ENCODE measurements at regions not wholly inside any gene's neighbourhood (a gene's known extent, or its start where the extent isn't known, plus 50 kb on each side); places are given as distances from the start of the nearest gene placed in this dataset.

GRCh38 chr20:11137688-11138087 is 463.9 kb upstream of the JAG1 start:
- H2BK15ac ChIP-seq (ENCODE audit: low read length), result no peak overlapping the region
- H3K23ac ChIP-seq (ENCODE audit: insufficient read length), result no peak overlapping the region
- no peak overlapping the region for H3K27ac ChIP-seq (ENCODE audit: low read depth, low read length)
- no peak overlapping the region for H2BK12ac ChIP-seq (ENCODE audit: low read depth, low read length)
- H4K5ac ChIP-seq (ENCODE audit: insufficient read length, low read depth, low read length), result no peak overlapping the region
- H3K36me3 ChIP-seq (ENCODE audit: control insufficient read depth in 2 of 4, insufficient read depth in 4 of 4, low read length in 3 of 4), result no peaks in the 10 kb centered on the region
- ChIA-PET CTCF (ENCODE audit: partially characterized antibody) (interaction anchor here (0.7 kb wide), 1 partner anchor 109 kb away, joined by 3 read pairs; no protein-coding TSS in a partner anchor), POLR2A (ENCODE audit: partially characterized antibody) (no interaction called here)
- no peak overlapping the region for H2AK5ac ChIP-seq (ENCODE audit: low read depth, low read length)
- no peak overlapping the region for H3K56ac ChIP-seq (replicated peaks; ENCODE audit: insufficient read length, low read depth, low read length)
- H3K4me3 ChIP-seq (ENCODE audit: extremely low read depth in 1 of 4, insufficient read depth in 2 of 4, low read depth in 3 of 4, low read length in 4 of 4), result no peak overlapping the region
- no peak overlapping the region for H2AFZ ChIP-seq (ENCODE audit: low read length)
- H4K8ac ChIP-seq (ENCODE audit: extremely low read depth, insufficient read depth, low read length), result no peak overlapping the region
- no peaks in the 10 kb centered on the region for H3K9me3 ChIP-seq (ENCODE audit: insufficient read depth in 2 of 2, low read depth in 1 of 2, low read length in 1 of 2)
- no peak for DNase-seq (ENCODE audit: low read depth in 1 of 2, low spot score in 2 of 2)
- no peak overlapping the region for H3K4ac ChIP-seq (replicated peaks; ENCODE audit: insufficient read length, low read depth, low read length)
- H3K14ac ChIP-seq (ENCODE audit: insufficient read length), result no peak overlapping the region
- H2BK5ac ChIP-seq (ENCODE audit: low read depth, low read length), result no peak overlapping the region
- no peak overlapping the region for H2BK20ac ChIP-seq (ENCODE audit: low read length)
- H3K18ac ChIP-seq (ENCODE audit: extremely low read depth, low read length), result no peak overlapping the region
- no peaks in the 10 kb centered on the region for H3K79me1 ChIP-seq (ENCODE audit: low read depth, low read length)
- no peaks in the 10 kb centered on the region for H3K27me3 ChIP-seq (replicated peaks in 1 of 4; ENCODE audit: control insufficient read depth in 3 of 4, extremely low read depth in 1 of 4, insufficient read depth in 3 of 4, low read length in 3 of 4)
- H4K20me1 ChIP-seq (replicated peaks in 1 of 2; ENCODE audit: control insufficient read depth in 1 of 2, insufficient read depth in 2 of 2, low read length in 2 of 2), result no peaks in the 10 kb centered on the region
- FAIRE-seq, result no peak
- no peak overlapping the region for H3K4me2 ChIP-seq (ENCODE audit: insufficient read depth in 1 of 2, low read depth in 2 of 2, low read length in 2 of 2)
- no peak overlapping the region for H2BK120ac ChIP-seq (replicated peaks; ENCODE audit: low read depth, low read length)
- H3K23me2 ChIP-seq (ENCODE audit: low read depth, low read length), result no peaks in the 10 kb centered on the region
- no peak overlapping the region for H4K91ac ChIP-seq (replicated peaks; ENCODE audit: insufficient read length, low read length)
- no peak overlapping the region for H3K9ac ChIP-seq (replicated peaks in 1 of 4; ENCODE audit: extremely low read depth in 1 of 4, low read depth in 3 of 4, low read length in 3 of 4)
- H3K79me2 ChIP-seq (ENCODE audit: control insufficient read depth in 1 of 2, insufficient read depth in 2 of 2, low read length in 2 of 2), result no peaks in the 10 kb centered on the region
- WGBS, 2 experiments (ENCODE audit: extremely low coverage in 1 of 2, insufficient coverage in 1 of 2, insufficient read length in 1 of 2, insufficient replicate concordance in 2 of 2, low coverage in 1 of 2, low lambda C conversion rate in 2 of 2, missing lambda C conversion rate in 1 of 2), result 86% methylated on average over 3 of the region's 3 CpGs; no CpG with 5 or more reads in 1 of the 2 experiments
- H3K4me1 ChIP-seq (replicated peaks in 1 of 4; ENCODE audit: control insufficient read depth in 3 of 4, insufficient read depth in 4 of 4, low read length in 3 of 4), result no peaks in the 10 kb centered on the region
- TF ChIP-seq TEAD4 (IDR thresholded peaks at IDR 0.05; ENCODE audit: low read depth, low read length), result no peak
- no peak for TF ChIP-seq JUN (IDR thresholded peaks at IDR 0.05; ENCODE audit: low read depth, low read length)
- no peak for TF ChIP-seq RXRA (IDR thresholded peaks at IDR 0.05; ENCODE audit: insufficient read depth, low read depth, low read length)
- TF ChIP-seq POLR2AphosphoS5 (IDR thresholded peaks at IDR 0.05; ENCODE audit: low read depth, low read length), result no peak
- no peak for TF ChIP-seq MAFK (IDR thresholded peaks at IDR 0.05; ENCODE audit: low read depth, low read length)
- no peak for TF ChIP-seq POU5F1 (IDR thresholded peaks at IDR 0.05; ENCODE audit: low read depth, low read length)
- TF ChIP-seq SIRT6 (IDR thresholded peaks at IDR 0.05; ENCODE audit: low read length), result no peak
- TF ChIP-seq CBX8 (IDR thresholded peaks at IDR 0.05; ENCODE audit: borderline replicate concordance, low read depth, low read length), result no peak
- no peak for TF ChIP-seq TBP (IDR thresholded peaks at IDR 0.05; ENCODE audit: low read depth, low read length)
- TF ChIP-seq ZNF274 (IDR thresholded peaks at IDR 0.05; ENCODE audit: borderline replicate concordance, extremely low read depth, low read length), result no peak
- TF ChIP-seq HDAC2 (IDR thresholded peaks at IDR 0.05; ENCODE audit: borderline replicate concordance in 1 of 2, low read depth in 2 of 2, low read length in 2 of 2), result no peak
- no peak for TF ChIP-seq SP4 (IDR thresholded peaks at IDR 0.05; ENCODE audit: low read length)

Data from H1 (cell line).